Endothelial cell (in vitro differentiated cells): ENCODE measurements at regions not wholly inside any gene's neighbourhood (a gene's known extent, or its start where the extent isn't known, plus 50 kb on each side); places are given as distances from the start of the nearest gene placed in this dataset.

Experiments
- DNase-seq: peaks from one replicate; pipeline ENCODE4 v3.0.0; 2021; ENCODE audit warnings: low spot score
- H3K27ac Mint-ChIP-seq: one replicate; pipeline ENCODE4 v1.8.0; 2021; ENCODE audit warnings: mixed read lengths, inconsistent platforms; ENCODE audit not compliant: unreplicated experiment
- H3K27me3 Mint-ChIP-seq: one replicate; pipeline ENCODE4 v1.8.0; 2021; ENCODE audit warnings: mild to moderate bottlenecking, moderate library complexity, mixed read lengths, inconsistent platforms; ENCODE audit not compliant: unreplicated experiment
- H3K36me3 Mint-ChIP-seq: one replicate; pipeline ENCODE4 v1.8.0; 2021; ENCODE audit warnings: mild to moderate bottlenecking, low read depth, mixed read lengths, inconsistent platforms; ENCODE audit not compliant: unreplicated experiment
- H3K4me1 Mint-ChIP-seq: one replicate; pipeline ENCODE4 v1.8.0; 2021; ENCODE audit warnings: mild to moderate bottlenecking, mixed read lengths, inconsistent platforms; ENCODE audit not compliant: unreplicated experiment
- H3K4me3 Mint-ChIP-seq: one replicate; pipeline ENCODE4 v1.8.0; 2021; ENCODE audit warnings: mild to moderate bottlenecking, mixed read lengths, inconsistent platforms; ENCODE audit not compliant: unreplicated experiment
- H3K9me3 Mint-ChIP-seq: one replicate; pipeline ENCODE4 v1.8.0; 2021; ENCODE audit warnings: mixed read lengths, inconsistent platforms; ENCODE audit not compliant: unreplicated experiment
- TF ChIP-seq, protein P1 (sequence below): fragments of 200-600 bp; sonication (generic); IDR thresholded peaks from one replicate; pipeline ENCODE4 v1.5.0; 2021; ENCODE audit warnings: antibody characterized with exemption; ENCODE audit not compliant: unreplicated experiment

DNA sequence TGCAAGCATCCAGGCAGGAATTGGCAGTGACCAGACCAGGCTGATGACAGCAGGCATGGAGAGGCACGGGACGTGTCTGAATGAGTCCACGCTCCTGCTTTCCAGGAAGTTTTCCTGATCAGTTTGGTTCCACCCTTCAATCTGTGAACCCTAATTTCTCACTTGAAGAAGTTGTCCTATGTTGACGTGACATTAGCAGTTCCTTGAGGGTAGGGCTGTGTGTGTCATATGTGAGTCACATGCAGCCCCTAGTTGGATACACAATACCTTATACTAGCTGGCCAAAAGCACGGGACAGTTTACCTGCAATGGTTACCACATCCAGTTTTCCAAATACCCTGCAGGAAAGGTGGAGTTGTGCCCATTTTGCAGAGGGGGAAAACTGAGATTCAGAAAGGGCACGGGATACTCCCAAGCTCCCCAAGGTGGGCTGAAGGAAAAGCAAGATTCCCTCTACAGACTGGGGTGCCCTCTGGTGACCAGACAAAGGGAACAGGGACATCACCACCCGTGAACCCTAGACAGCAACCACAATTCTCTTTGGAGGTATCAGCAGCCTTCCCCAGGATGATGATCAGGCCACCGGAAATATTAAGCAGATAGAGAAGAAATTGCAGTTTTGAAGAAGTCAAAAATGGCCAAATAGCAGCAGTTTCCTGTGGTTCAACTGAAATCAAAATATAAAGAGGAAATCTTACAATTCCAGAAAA is 194.5 kb downstream of the PHETA1 start:
- Mint-ChIP-seq H3K27me3 (peaks cover 4% of the 10 kb centered on the region), H3K4me1 (no peaks in the 10 kb centered on the region), H3K4me3 (no peak overlapping the region), H3K36me3 (no peaks in the 10 kb centered on the region), H3K27ac (no peak overlapping the region), H3K9me3 (no peaks in the 10 kb centered on the region)
- TF ChIP-seq, protein P1, sequence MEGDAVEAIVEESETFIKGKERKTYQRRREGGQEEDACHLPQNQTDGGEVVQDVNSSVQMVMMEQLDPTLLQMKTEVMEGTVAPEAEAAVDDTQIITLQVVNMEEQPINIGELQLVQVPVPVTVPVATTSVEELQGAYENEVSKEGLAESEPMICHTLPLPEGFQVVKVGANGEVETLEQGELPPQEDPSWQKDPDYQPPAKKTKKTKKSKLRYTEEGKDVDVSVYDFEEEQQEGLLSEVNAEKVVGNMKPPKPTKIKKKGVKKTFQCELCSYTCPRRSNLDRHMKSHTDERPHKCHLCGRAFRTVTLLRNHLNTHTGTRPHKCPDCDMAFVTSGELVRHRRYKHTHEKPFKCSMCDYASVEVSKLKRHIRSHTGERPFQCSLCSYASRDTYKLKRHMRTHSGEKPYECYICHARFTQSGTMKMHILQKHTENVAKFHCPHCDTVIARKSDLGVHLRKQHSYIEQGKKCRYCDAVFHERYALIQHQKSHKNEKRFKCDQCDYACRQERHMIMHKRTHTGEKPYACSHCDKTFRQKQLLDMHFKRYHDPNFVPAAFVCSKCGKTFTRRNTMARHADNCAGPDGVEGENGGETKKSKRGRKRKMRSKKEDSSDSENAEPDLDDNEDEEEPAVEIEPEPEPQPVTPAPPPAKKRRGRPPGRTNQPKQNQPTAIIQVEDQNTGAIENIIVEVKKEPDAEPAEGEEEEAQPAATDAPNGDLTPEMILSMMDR, result no peak
- no peak for DNase-seq

DNA sequence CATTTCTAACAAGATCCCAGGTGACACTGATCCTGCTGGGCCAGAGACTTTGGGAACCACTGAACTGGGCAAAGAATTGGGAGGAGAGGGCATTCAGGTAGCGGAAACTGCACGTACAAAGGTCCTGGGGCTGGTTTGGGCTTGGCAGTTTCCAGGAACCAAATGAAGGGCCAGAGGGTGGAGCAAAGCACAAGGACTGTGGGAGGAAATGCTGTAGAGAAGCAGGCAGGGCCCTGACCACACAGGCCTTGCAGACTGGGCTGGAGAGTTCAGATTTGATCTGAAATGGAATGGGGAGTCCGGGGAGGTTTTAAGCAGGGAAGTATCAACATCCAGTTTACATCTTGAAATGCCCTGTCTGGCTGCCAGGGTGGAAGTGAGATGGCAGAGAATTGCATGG is 195.1 kb downstream of the PHETA1 start:
- H3K36me3 Mint-ChIP-seq, result no peaks in the 10 kb centered on the region
- no peaks in the 10 kb centered on the region for H3K4me1 Mint-ChIP-seq
- DNase-seq, result no peak
- TF ChIP-seq, protein P1, result no peak
- peaks cover 4% of the 10 kb centered on the region for H3K27me3 Mint-ChIP-seq
- no peak overlapping the region for H3K4me3 Mint-ChIP-seq
- H3K9me3 Mint-ChIP-seq, result no peaks in the 10 kb centered on the region
- H3K27ac Mint-ChIP-seq, result no peak overlapping the region

DNA sequence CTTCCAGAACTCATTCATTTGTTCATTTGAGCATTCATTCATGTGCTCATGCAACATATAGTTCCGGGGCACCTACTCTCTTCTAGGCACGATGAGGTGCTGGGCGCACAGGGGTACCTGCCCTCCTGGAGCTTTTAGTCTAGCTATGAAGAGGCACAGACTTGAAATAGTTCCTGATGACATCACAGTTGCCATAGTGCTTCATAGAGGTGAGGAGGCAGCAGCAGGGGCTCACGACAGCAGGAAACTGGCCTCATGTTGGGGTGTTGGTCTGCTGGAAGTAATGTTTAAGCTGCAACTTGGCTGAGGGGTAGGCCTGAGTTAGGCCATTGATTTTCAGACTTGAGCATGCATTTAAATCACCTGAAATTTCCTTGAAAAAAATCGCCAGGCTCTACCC is 195.5 kb downstream of the PHETA1 start:
- TF ChIP-seq, protein P1, result no peak
- no peak for DNase-seq
- no peaks in the 10 kb centered on the region for H3K9me3 Mint-ChIP-seq
- H3K36me3 Mint-ChIP-seq, result no peaks in the 10 kb centered on the region
- no peaks in the 10 kb centered on the region for H3K4me1 Mint-ChIP-seq
- H3K27me3 Mint-ChIP-seq, result peaks cover 4% of the 10 kb centered on the region
- no peak overlapping the region for H3K27ac Mint-ChIP-seq
- H3K4me3 Mint-ChIP-seq, result no peak overlapping the region

DNA sequence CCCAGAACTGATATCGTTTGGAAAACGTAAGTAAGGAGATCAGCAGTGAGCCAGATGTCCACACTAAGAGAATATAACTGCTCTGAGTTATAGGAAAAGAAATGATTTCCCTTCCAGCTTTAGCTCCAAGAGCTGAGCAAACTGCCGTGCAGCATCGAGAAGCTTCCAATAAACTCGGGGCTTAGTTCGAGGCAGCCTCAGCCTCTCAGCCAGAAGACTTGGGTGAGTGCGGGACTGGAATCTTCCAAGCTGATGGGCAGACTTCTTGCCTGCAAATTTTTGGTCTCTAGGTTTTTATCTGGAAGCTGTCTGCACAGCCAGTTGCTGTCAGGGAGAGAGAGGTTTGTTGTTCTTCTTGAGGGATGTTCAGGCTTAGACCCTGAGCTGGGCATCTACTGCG is 196.1 kb downstream of the PHETA1 start:
- H3K27me3 Mint-ChIP-seq, result peaks cover 4% of the 10 kb centered on the region
- no peak overlapping the region for H3K27ac Mint-ChIP-seq
- TF ChIP-seq, protein P1, result no peak
- no peaks in the 10 kb centered on the region for H3K36me3 Mint-ChIP-seq
- no peaks in the 10 kb centered on the region for H3K4me1 Mint-ChIP-seq
- no peak for DNase-seq
- no peaks in the 10 kb centered on the region for H3K9me3 Mint-ChIP-seq
- H3K4me3 Mint-ChIP-seq, result no peak overlapping the region

DNA sequence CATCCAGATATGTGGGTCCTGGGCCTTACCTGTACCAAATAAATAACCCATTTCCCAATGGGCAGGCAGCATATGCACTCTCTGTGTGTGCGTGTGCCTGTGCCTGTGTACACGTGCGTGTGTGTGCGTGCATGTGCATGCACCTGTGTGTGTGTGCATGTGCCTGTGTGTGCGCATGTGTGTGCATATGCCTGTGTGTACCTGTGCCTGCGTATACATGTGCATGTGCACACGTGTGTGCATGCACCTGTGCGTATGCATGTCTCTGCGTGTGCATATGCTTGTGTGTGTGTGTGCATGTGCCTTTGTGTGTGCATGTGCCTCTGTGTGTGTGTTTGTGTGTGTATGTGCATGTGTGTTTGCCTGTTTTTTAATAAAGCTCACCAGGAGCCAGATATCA is 197.1 kb downstream of the PHETA1 start:
- H3K9me3 Mint-ChIP-seq, result no peaks in the 10 kb centered on the region
- no peak for DNase-seq
- TF ChIP-seq, protein P1, result no peak
- H3K27me3 Mint-ChIP-seq, result peaks cover 4% of the 10 kb centered on the region
- no peak overlapping the region for H3K27ac Mint-ChIP-seq
- no peak overlapping the region for H3K4me3 Mint-ChIP-seq
- no peaks in the 10 kb centered on the region for H3K36me3 Mint-ChIP-seq
- H3K4me1 Mint-ChIP-seq, result no peaks in the 10 kb centered on the region
